PFSK-1 (cell line): ENCODE measurements at regions not wholly inside any gene's neighbourhood (a gene's known extent, or its start where the extent isn't known, plus 50 kb on each side); places are given as distances from the start of the nearest gene placed in this dataset.

ENCODE experiments used
- POLR2AphosphoS5 ChIP-seq: IDR thresholded peaks from 2 replicates; pipeline ENCODE4 v1.6.1; 2012; ENCODE audit warnings: low read depth, mild to moderate bottlenecking, control low read depth, low read length, moderate library complexity
- TF ChIP-seq, protein P1 (sequence below), 2 experiments: IDR thresholded peaks; 2 replicates each; pipeline versions ENCODE4 v1.6.1 to v1.8.0; 2011 to 2012; ENCODE audit warnings: low read depth in 2 of 2, low read length in 2 of 2, control low read depth in 1 of 2, inconsistent platforms in 1 of 2, mild to moderate bottlenecking in 1 of 2, moderate library complexity in 1 of 2; ENCODE audit not compliant: insufficient read depth in 1 of 2

DNA sequence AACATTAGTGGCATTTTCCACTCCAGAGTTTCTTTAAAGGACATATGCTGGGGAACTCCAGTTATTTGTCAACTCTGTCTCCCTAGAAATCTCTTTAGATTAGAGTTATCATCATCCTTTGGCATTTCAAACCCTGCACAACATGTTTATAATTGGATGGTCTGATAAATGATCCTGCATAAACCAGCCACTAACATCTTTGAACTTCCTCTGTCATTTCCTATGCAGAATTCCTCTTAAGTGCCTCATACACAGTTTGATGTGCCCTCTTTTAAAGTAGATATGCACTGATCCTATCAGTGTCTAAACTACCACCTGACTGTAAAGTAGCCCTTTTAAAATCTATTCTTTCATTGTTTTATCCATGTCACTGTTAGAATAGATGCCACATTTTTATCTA is 306.3 kb upstream of the IRAK1BP1 start:
- TF ChIP-seq, protein P1, sequence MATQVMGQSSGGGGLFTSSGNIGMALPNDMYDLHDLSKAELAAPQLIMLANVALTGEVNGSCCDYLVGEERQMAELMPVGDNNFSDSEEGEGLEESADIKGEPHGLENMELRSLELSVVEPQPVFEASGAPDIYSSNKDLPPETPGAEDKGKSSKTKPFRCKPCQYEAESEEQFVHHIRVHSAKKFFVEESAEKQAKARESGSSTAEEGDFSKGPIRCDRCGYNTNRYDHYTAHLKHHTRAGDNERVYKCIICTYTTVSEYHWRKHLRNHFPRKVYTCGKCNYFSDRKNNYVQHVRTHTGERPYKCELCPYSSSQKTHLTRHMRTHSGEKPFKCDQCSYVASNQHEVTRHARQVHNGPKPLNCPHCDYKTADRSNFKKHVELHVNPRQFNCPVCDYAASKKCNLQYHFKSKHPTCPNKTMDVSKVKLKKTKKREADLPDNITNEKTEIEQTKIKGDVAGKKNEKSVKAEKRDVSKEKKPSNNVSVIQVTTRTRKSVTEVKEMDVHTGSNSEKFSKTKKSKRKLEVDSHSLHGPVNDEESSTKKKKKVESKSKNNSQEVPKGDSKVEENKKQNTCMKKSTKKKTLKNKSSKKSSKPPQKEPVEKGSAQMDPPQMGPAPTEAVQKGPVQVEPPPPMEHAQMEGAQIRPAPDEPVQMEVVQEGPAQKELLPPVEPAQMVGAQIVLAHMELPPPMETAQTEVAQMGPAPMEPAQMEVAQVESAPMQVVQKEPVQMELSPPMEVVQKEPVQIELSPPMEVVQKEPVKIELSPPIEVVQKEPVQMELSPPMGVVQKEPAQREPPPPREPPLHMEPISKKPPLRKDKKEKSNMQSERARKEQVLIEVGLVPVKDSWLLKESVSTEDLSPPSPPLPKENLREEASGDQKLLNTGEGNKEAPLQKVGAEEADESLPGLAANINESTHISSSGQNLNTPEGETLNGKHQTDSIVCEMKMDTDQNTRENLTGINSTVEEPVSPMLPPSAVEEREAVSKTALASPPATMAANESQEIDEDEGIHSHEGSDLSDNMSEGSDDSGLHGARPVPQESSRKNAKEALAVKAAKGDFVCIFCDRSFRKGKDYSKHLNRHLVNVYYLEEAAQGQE (IDR thresholded peaks at IDR 0.05; ENCODE audit: insufficient read depth in 1 of 2, low read depth in 2 of 2, low read length in 2 of 2), result no peak
- TF ChIP-seq POLR2AphosphoS5, result no peak
